ENCODE measurements at regions not wholly inside any gene's neighbourhood (a gene's known extent, or its start where the extent isn't known, plus 50 kb on each side); places are given as distances from the start of the nearest gene placed in this dataset.

DNA sequence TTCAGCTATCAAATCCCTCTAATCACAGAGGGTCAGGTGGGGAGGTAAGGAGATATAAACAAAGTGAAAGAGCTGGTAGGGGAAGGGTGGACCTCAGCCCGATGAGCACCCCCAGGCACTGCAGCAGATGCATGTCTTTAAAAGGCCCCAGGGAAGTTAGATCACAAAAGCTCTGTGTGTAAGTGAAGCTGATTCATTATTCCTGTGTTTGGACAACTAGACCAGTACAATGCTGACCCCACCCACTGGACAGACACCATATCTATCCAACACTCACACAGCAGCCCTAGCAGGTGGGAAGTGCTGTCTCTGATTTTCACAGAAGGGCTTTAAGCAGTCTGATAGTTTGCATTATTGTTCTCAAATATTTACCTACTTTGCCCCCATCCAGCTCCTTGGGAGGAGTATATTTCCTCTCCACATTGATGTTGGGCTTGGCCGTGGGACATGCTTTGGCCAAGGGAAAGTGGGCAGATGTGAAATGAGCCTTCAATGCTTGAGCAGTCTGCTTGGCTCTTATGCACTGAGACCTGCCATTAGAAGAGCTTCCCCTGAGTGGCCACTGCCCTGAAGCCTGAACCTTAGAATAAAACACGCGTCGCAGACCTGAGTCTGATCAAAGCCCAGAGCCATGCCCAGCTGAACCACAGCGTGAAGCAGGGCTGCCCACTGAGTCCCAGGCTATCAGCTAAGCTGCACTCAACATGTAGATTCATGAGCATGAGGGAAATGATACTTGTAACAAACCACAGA, 111.4 kb downstream of the COPS8 start:
- peak; percentile 29 for ATAC-seq
- H3K36me3 ChIP-seq (ENCODE audit: low read depth): no peaks in the 10 kb centered on the region
- TF ChIP-seq, protein P1, sequence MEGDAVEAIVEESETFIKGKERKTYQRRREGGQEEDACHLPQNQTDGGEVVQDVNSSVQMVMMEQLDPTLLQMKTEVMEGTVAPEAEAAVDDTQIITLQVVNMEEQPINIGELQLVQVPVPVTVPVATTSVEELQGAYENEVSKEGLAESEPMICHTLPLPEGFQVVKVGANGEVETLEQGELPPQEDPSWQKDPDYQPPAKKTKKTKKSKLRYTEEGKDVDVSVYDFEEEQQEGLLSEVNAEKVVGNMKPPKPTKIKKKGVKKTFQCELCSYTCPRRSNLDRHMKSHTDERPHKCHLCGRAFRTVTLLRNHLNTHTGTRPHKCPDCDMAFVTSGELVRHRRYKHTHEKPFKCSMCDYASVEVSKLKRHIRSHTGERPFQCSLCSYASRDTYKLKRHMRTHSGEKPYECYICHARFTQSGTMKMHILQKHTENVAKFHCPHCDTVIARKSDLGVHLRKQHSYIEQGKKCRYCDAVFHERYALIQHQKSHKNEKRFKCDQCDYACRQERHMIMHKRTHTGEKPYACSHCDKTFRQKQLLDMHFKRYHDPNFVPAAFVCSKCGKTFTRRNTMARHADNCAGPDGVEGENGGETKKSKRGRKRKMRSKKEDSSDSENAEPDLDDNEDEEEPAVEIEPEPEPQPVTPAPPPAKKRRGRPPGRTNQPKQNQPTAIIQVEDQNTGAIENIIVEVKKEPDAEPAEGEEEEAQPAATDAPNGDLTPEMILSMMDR (IDR thresholded peaks at IDR 0.05): no peak
- H3K4me3 ChIP-seq: no peak overlapping the region
- H3K9me3 ChIP-seq: no peaks in the 10 kb centered on the region
- DNase-seq: no peak
- H3K4me1 ChIP-seq (ENCODE audit: low read depth): no peaks in the 10 kb centered on the region
- intact Hi-C loops (cut with DNase I, micrococcal nuclease): no loop called here

DNA sequence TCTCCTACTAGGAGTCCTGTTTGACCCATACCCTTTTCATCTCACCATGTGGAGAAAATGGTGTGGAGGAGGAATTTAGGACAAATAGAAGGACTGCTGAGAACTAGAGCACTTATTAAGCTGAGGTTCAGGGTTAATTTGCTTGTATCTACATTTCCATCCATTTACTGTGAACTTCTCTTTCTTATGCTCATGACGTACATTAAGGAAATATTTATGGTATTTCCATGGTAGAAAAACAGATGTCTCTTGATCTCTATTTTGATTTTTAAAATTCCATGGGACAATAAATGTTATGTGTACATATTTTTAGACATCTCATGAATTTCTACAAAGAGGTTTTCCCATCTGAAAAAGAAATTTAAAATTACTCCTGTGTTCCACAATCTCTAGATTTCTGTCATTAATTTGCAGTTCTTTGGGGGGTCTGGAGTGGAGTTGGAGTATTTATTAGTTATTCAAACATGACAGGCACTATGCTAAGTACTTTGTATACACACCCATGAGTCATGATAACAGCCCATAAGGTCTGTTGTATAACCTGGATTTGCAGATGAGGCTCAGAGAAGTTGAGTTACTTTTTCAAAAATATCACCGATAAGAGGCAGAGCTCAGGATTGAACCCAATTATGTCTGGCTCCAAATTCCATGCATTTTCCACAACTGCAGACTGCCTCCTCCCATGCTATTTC, 112.6 kb downstream of the COPS8 start:
- intact Hi-C loops (cut with DNase I, micrococcal nuclease): no loop called here
- no peak for ATAC-seq
- H3K4me1 ChIP-seq (ENCODE audit: low read depth): no peaks in the 10 kb centered on the region
- no peaks in the 10 kb centered on the region for H3K9me3 ChIP-seq
- no peak for DNase-seq
- TF ChIP-seq, protein P1 (IDR thresholded peaks at IDR 0.05): no peak
- no peak overlapping the region for H3K4me3 ChIP-seq
- no peaks in the 10 kb centered on the region for H3K36me3 ChIP-seq (ENCODE audit: low read depth)

DNA sequence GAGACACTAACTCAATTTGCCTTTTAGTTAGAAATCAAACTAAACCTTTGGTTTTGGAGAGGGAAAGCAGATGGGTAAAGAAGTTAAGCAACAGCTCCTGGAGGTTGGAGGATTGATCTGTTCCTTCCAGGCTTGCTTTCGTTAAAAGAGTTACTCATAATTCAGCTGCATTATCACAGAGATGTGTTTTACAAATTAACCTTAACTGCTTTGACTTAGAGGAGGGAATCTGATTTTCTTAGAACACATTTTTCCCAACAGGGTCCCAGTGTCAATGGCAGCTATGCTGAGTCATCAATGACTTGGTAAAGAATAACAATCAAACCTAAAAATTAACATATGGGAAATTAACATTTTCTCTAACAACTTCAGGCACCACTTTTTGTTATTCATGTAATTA, 113.4 kb downstream of the COPS8 start:
- no peaks in the 10 kb centered on the region for H3K9me3 ChIP-seq
- no peak overlapping the region for H3K4me3 ChIP-seq
- no peaks in the 10 kb centered on the region for H3K4me1 ChIP-seq (ENCODE audit: low read depth)
- no peaks in the 10 kb centered on the region for H3K36me3 ChIP-seq (ENCODE audit: low read depth)
- intact Hi-C loops (cut with DNase I, micrococcal nuclease): no loop called here
- TF ChIP-seq, protein P1 (IDR thresholded peaks at IDR 0.05): no peak
- DNase-seq (no peak), ATAC-seq (no peak)

DNA sequence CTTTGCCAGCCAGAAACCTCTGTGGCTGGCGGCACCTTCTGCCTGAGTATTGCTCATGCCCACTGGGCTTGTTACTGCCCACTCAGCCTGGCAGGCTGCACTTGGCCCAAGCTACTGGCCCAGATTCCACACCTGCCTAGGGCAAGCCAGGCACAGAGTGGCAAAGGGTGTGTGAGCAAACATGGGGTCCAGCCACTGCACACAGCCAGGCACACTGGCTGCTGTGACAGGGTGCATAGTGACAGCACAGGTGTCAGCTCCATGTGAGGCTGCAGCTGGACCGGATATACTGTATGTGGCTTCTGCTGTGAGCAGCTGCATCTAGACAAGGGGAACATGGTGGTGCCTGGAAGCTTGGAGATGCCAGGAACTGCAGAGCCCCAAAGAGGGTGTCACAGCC, 113.9 kb downstream of the COPS8 start:
- TF ChIP-seq, protein P1 (IDR thresholded peaks at IDR 0.05): no peak
- Histone ChIP-seq H3K4me1 (ENCODE audit: low read depth) (no peaks in the 10 kb centered on the region), H3K9me3 (no peaks in the 10 kb centered on the region), H3K36me3 (ENCODE audit: low read depth) (no peaks in the 10 kb centered on the region), H3K4me3 (no peak overlapping the region)
- ATAC-seq: no peak
- intact Hi-C loops (cut with DNase I, micrococcal nuclease): no loop called here
- no peak for DNase-seq

DNA sequence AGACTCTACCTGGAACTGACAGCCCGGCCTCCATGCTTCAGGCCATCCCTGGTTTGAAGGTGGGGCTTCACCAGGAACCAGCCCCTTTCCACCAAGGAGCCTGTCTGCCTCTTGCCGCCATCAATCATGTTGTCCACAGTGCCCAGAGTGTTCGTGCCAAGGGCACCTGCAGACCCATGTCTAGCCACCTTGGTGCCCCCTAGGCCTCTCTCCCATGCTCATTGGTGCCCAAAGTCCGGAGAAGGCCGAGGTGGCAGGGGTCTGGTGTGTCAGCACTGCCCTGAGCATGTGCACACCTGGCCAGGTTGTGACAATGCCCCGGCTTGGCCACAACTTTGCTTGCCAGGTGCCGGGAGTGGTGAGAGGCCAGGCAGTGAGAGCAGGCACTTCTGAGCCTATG, 114.8 kb downstream of the COPS8 start:
- no peaks in the 10 kb centered on the region for H3K9me3 ChIP-seq
- no peaks in the 10 kb centered on the region for H3K36me3 ChIP-seq (ENCODE audit: low read depth)
- TF ChIP-seq, protein P1 (IDR thresholded peaks at IDR 0.05): no peak
- intact Hi-C loops (cut with DNase I, micrococcal nuclease): no loop called here
- no peak overlapping the region for H3K4me3 ChIP-seq
- DNase-seq: no peak
- H3K4me1 ChIP-seq (ENCODE audit: low read depth): no peaks in the 10 kb centered on the region
- ATAC-seq: no peak
